Left lung (tissue), 4 donors: ENCODE measurements at regions not wholly inside any gene's neighbourhood (a gene's known extent, or its start where the extent isn't known, plus 50 kb on each side); places are given as distances from the start of the nearest gene placed in this dataset.

Source experiments
- ATAC-seq: fragments of 200-7000 bp; cut with Tn5 transposase; one replicate; pipeline ENCODE4 v1.9.1; 2020; ENCODE audit warnings: moderate library complexity
- DNase-seq, 4 donors: peaks; one replicate each; pipeline ENCODE4 v3.0.0-alpha.2; 2013 to 2020
- H3K27ac ChIP-seq, 2 donors: fragments of 200-600 bp; sonication (generic) in 1 of 2; one replicate each; pipeline versions ENCODE4 v1.5.0 to v1.8.0; 2020 to 2021
- H3K27me3 ChIP-seq, 2 donors: fragments of 200-600 bp; sonication (generic) in 1 of 2; one replicate each; pipeline versions ENCODE4 v1.5.0 to v1.8.0; 2020 to 2021
- H3K36me3 ChIP-seq, 2 donors: fragments of 200-600 bp; sonication (generic) in 1 of 2; one replicate each; pipeline versions ENCODE4 v1.5.0 to v1.8.0; 2020 to 2021
- H3K4me1 ChIP-seq, 2 donors: fragments of 200-600 bp; one replicate each; pipeline ENCODE4 v1.8.0; 2021
- H3K4me3 ChIP-seq, 2 donors: fragments of 200-600 bp; sonication (generic) in 1 of 2; one replicate each; pipeline versions ENCODE4 v1.5.0 to v1.8.0; 2020 to 2021; ENCODE audit warnings: mild to moderate bottlenecking in 1 of 2
- H3K9me3 ChIP-seq, 2 donors: fragments of 200-600 bp; sonication (generic) in 1 of 2; one replicate each; pipeline versions ENCODE4 v1.5.0 to v1.8.0; 2020 to 2021
- CTCF ChIP-seq, 2 donors: fragments of 200-600 bp; sonication (generic) in 1 of 2; IDR thresholded peaks; one replicate each; pipeline versions ENCODE4 v1.5.0 to v1.8.0; 2021; ENCODE audit warnings: antibody characterized with exemption in 2 of 2
- intact Hi-C, 2 donors: fragments of 100-400 bp; cut with DNase I; formaldehyde crosslinking; loops; one replicate each; pipeline versions ENCODE4 v1.11.2 to v1.14.2; 2022
- donor health status: DM: no; HTN: yes; CAD: no.
- donor health status: DM: no; HTN: no; CAD: no.

- intact Hi-C loops = loop anchor here in 1 of 2 donors (5.0 to 10.0 kb wide), 2 partner anchors 116 to 143 kb away; no protein-coding TSS in a partner anchor
- H3K27ac ChIP-seq = peak overlapping the region; percentile 49 to 78
- DNase-seq = no peak
These were observed 165.1 kb upstream of the KLF14 start for GRCh38 chr7:130899071-130899560.

GRCh38 chr7:130899638-130900401 is 165.8 kb upstream of the KLF14 start:
- ATAC-seq = peak; percentile 10
- Histone ChIP-seq H3K36me3 (peaks cover 0 to 77% of the 10 kb centered on the region in 2 donors), H3K4me1 (peaks cover 28 to 99% of the 10 kb centered on the region in 2 donors), H3K9me3 (no peaks in the 10 kb centered on the region), H3K27me3 (no peaks in the 10 kb centered on the region), H3K27ac (peak overlapping the region; percentile 49 to 78), H3K4me3 (no peak overlapping the region)
- TF ChIP-seq CTCF (IDR thresholded peaks at IDR 0.05) = no peak
- intact Hi-C loops = loop anchor here in 1 of 2 donors (5.0 to 10.0 kb wide), 2 partner anchors 115 to 142 kb away; no protein-coding TSS in a partner anchor
- no peak for DNase-seq

More at GRCh38 chr7:130899071-130899560, 165.1 kb upstream of the KLF14 start:
- no peaks in the 10 kb centered on the region for H3K9me3 ChIP-seq
- peaks cover 0 to 78% of the 10 kb centered on the region in 2 donors for H3K36me3 ChIP-seq
- no peak overlapping the region for H3K4me3 ChIP-seq
- no peak for TF ChIP-seq CTCF (IDR thresholded peaks at IDR 0.05)
- no peaks in the 10 kb centered on the region for H3K27me3 ChIP-seq
- ATAC-seq = no peak
- peaks cover 29 to 99% of the 10 kb centered on the region in 2 donors for H3K4me1 ChIP-seq

GRCh38 chr7:130900471-130901076 is 166.6 kb upstream of the KLF14 start:
- ATAC-seq (no peak), DNase-seq (no peak)
- Histone ChIP-seq H3K9me3 (no peaks in the 10 kb centered on the region), H3K4me1 (peaks cover 30 to 97% of the 10 kb centered on the region in 2 donors), H3K27me3 (no peaks in the 10 kb centered on the region), H3K4me3 (no peak overlapping the region), H3K27ac (peak overlapping the region; percentile 49 to 78), H3K36me3 (peaks cover 0 to 77% of the 10 kb centered on the region in 2 donors)
- intact Hi-C loops = no loop called here
- TF ChIP-seq CTCF (IDR thresholded peaks at IDR 0.05) = no peak

GRCh38 chr7:130901209-130901783 is 167.3 kb upstream of the KLF14 start:
- intact Hi-C loops = no loop called here
- Histone ChIP-seq H3K9me3 (no peaks in the 10 kb centered on the region), H3K4me1 (peaks cover 30 to 97% of the 10 kb centered on the region in 2 donors), H3K36me3 (peaks cover 0 to 76% of the 10 kb centered on the region in 2 donors), H3K4me3 (no peak overlapping the region), H3K27ac (peak overlapping the region; percentile 66 to 78), H3K27me3 (no peaks in the 10 kb centered on the region)
- no peak for TF ChIP-seq CTCF (IDR thresholded peaks at IDR 0.05)
- peak in 3 of 4 donors; percentile 35 to 89 (median 85) for DNase-seq
- peak; percentile 65 for ATAC-seq
